GM23338 (cell line): ENCODE measurements at regions not wholly inside any gene's neighbourhood (a gene's known extent, or its start where the extent isn't known, plus 50 kb on each side); places are given as distances from the start of the nearest gene placed in this dataset.

Experiments used
- ATAC-seq: fragments of 200-7000 bp; cut with Tn5 transposase; 3 replicates; pipeline ENCODE4 v1.9.1; 2020
- DNase-seq: peaks from one replicate; pipeline ENCODE4 v3.0.0-alpha.2; 2015; ENCODE audit warnings: low spot score
- H2AFZ ChIP-seq: fragments of 200-600 bp; sonication (generic); 2 replicates; pipeline ENCODE4 v1.8.0; 2016; ENCODE audit warnings: antibody characterized with exemption, mild to moderate bottlenecking, moderate library complexity
- H3F3A ChIP-seq: fragments of 200-600 bp; sonication (generic); replicated peaks from 2 replicates; pipeline ENCODE4 v1.8.0; 2017; ENCODE audit warnings: antibody characterized with exemption, mixed run types, low read depth
- H3K27ac ChIP-seq: fragments of 200-600 bp; sonication (generic); 2 replicates; pipeline ENCODE4 v1.6.1; 2016; ENCODE audit warnings: low read depth
- H3K27me3 ChIP-seq: fragments of 200-600 bp; sonication (generic); 2 replicates; pipeline ENCODE4 v1.8.0; 2016; ENCODE audit warnings: mild to moderate bottlenecking, mixed run types, moderate library complexity; ENCODE audit not compliant: insufficient read depth
- H3K36me3 ChIP-seq: fragments of 200-600 bp; sonication (generic); 2 replicates; pipeline ENCODE4 v1.8.0; 2016; ENCODE audit warnings: mild to moderate bottlenecking; ENCODE audit not compliant: insufficient read depth
- H3K4me1 ChIP-seq: fragments of 200-600 bp; sonication (generic); 2 replicates; pipeline ENCODE4 v1.8.0; 2016; ENCODE audit warnings: mild to moderate bottlenecking, moderate library complexity; ENCODE audit not compliant: insufficient read depth
- H3K4me2 ChIP-seq: fragments of 200-600 bp; sonication (generic); 2 replicates; pipeline ENCODE4 v1.7.1; 2017; ENCODE audit warnings: mixed run types
- H3K4me3 ChIP-seq: fragments of 200-600 bp; sonication (generic); 2 replicates; pipeline ENCODE4 v1.6.1; 2016; ENCODE audit warnings: mixed run types
- H3K79me2 ChIP-seq: fragments of 200-600 bp; sonication (generic); replicated peaks from 2 replicates; pipeline ENCODE4 v1.8.0; 2017; ENCODE audit warnings: mild to moderate bottlenecking; ENCODE audit not compliant: insufficient read depth
- H3K9me2 ChIP-seq: fragments of 200-600 bp; sonication (generic); 2 replicates; pipeline ENCODE4 v1.8.0; 2017; ENCODE audit not compliant: insufficient read depth
- H4K20me1 ChIP-seq: fragments of 200-600 bp; sonication (generic); replicated peaks from 2 replicates; pipeline ENCODE4 v1.8.0; 2017; ENCODE audit warnings: mild to moderate bottlenecking; ENCODE audit not compliant: insufficient read depth
- H3K27ac Mint-ChIP-seq: 2 replicates; pipeline ENCODE4 v1.8.0; 2020; ENCODE audit warnings: inconsistent platforms, mild to moderate bottlenecking, moderate library complexity, mixed read lengths
- H3K27me3 Mint-ChIP-seq: 3 replicates; pipeline ENCODE4 v1.8.0; 2022; ENCODE audit warnings: low read depth, mild to moderate bottlenecking, moderate library complexity, mixed read lengths, inconsistent platforms; ENCODE audit not compliant: insufficient read depth, poor library complexity
- H3K36me3 Mint-ChIP-seq: 3 replicates; pipeline ENCODE4 v1.8.0; 2021; ENCODE audit warnings: low read depth, mild to moderate bottlenecking, inconsistent platforms, moderate library complexity, mixed read lengths
- H3K4me1 Mint-ChIP-seq: 3 replicates; pipeline ENCODE4 v1.8.0; 2020; ENCODE audit warnings: mild to moderate bottlenecking, inconsistent platforms, mixed read lengths
- H3K4me3 Mint-ChIP-seq: 3 replicates; pipeline ENCODE4 v1.8.0; 2021; ENCODE audit warnings: moderate library complexity, mild to moderate bottlenecking, inconsistent platforms, mixed read lengths
- H3K9me3 Mint-ChIP-seq: 3 replicates; pipeline ENCODE4 v1.8.0; 2020; ENCODE audit warnings: moderate library complexity, mild to moderate bottlenecking, inconsistent platforms, mixed read lengths
- CTCF ChIP-seq, 2 experiments: fragments of 200-600 bp in 1 of 2; sonication (generic) in 1 of 2; conservative IDR thresholded peaks; 2 replicates each; pipeline versions ENCODE4 v1.5.1 to v1.6.1; 2016 to 2017; ENCODE audit warnings: antibody characterized with exemption in 2 of 2, low read depth in 2 of 2, mild to moderate bottlenecking in 2 of 2, moderate library complexity in 1 of 2
- EZH2 ChIP-seq: fragments of 200-600 bp; sonication (generic); IDR thresholded peaks from one replicate; pipeline ENCODE4 v1.8.0; 2017; ENCODE audit warnings: antibody characterized with exemption, mild to moderate bottlenecking, low read depth; ENCODE audit not compliant: unreplicated experiment
- JUNB ChIP-seq: IDR thresholded peaks from one replicate; pipeline ENCODE4 v1.6.1; 2016; ENCODE audit warnings: antibody characterized with exemption; ENCODE audit not compliant: unreplicated experiment
- NANOG ChIP-seq: IDR thresholded peaks from 2 replicates; pipeline ENCODE4 v1.6.1; 2016; ENCODE audit warnings: antibody characterized with exemption, borderline replicate concordance
- STAT1 ChIP-seq: IDR thresholded peaks from one replicate; pipeline ENCODE4 v1.6.1; 2016; ENCODE audit warnings: antibody characterized with exemption; ENCODE audit not compliant: unreplicated experiment
- TF ChIP-seq, protein P1 (sequence below): IDR thresholded peaks from 2 replicates; pipeline ENCODE4 v1.6.1; 2016; ENCODE audit warnings: antibody characterized with exemption
- TF ChIP-seq, protein P2 (sequence below): fragments of 250-450 bp; sonication (Bioruptor Pico); IDR thresholded peaks from 2 replicates; pipeline ENCODE4 v1.5.0; 2020; ENCODE audit warnings: mild to moderate bottlenecking, moderate library complexity

- TF ChIP-seq CTCF (conservative IDR thresholded peaks at IDR 0.05; ENCODE audit: low read depth in 2 of 2) = no peak
- TF ChIP-seq, protein P1, sequence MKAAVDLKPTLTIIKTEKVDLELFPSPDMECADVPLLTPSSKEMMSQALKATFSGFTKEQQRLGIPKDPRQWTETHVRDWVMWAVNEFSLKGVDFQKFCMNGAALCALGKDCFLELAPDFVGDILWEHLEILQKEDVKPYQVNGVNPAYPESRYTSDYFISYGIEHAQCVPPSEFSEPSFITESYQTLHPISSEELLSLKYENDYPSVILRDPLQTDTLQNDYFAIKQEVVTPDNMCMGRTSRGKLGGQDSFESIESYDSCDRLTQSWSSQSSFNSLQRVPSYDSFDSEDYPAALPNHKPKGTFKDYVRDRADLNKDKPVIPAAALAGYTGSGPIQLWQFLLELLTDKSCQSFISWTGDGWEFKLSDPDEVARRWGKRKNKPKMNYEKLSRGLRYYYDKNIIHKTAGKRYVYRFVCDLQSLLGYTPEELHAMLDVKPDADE = no peak
These were observed 795.3 kb downstream of the VRK1 start (continued) for GRCh38 chr14:97592341-97592980.

- H3K27me3 Mint-ChIP-seq = peaks cover 1% of the 10 kb centered on the region
- no peak overlapping the region for H3K27ac Mint-ChIP-seq
- no peak overlapping the region for H3K27ac ChIP-seq
- H3K4me1 ChIP-seq = no peaks in the 10 kb centered on the region
- H3K9me2 ChIP-seq = no peaks in the 10 kb centered on the region
- no peak for ATAC-seq
- no peaks in the 10 kb centered on the region for H3K4me1 Mint-ChIP-seq
- no peaks in the 10 kb centered on the region for H3K27me3 ChIP-seq
- TF ChIP-seq NANOG = no peak
- TF ChIP-seq JUNB = no peak
- TF ChIP-seq STAT1 = no peak
- TF ChIP-seq, protein P2, sequence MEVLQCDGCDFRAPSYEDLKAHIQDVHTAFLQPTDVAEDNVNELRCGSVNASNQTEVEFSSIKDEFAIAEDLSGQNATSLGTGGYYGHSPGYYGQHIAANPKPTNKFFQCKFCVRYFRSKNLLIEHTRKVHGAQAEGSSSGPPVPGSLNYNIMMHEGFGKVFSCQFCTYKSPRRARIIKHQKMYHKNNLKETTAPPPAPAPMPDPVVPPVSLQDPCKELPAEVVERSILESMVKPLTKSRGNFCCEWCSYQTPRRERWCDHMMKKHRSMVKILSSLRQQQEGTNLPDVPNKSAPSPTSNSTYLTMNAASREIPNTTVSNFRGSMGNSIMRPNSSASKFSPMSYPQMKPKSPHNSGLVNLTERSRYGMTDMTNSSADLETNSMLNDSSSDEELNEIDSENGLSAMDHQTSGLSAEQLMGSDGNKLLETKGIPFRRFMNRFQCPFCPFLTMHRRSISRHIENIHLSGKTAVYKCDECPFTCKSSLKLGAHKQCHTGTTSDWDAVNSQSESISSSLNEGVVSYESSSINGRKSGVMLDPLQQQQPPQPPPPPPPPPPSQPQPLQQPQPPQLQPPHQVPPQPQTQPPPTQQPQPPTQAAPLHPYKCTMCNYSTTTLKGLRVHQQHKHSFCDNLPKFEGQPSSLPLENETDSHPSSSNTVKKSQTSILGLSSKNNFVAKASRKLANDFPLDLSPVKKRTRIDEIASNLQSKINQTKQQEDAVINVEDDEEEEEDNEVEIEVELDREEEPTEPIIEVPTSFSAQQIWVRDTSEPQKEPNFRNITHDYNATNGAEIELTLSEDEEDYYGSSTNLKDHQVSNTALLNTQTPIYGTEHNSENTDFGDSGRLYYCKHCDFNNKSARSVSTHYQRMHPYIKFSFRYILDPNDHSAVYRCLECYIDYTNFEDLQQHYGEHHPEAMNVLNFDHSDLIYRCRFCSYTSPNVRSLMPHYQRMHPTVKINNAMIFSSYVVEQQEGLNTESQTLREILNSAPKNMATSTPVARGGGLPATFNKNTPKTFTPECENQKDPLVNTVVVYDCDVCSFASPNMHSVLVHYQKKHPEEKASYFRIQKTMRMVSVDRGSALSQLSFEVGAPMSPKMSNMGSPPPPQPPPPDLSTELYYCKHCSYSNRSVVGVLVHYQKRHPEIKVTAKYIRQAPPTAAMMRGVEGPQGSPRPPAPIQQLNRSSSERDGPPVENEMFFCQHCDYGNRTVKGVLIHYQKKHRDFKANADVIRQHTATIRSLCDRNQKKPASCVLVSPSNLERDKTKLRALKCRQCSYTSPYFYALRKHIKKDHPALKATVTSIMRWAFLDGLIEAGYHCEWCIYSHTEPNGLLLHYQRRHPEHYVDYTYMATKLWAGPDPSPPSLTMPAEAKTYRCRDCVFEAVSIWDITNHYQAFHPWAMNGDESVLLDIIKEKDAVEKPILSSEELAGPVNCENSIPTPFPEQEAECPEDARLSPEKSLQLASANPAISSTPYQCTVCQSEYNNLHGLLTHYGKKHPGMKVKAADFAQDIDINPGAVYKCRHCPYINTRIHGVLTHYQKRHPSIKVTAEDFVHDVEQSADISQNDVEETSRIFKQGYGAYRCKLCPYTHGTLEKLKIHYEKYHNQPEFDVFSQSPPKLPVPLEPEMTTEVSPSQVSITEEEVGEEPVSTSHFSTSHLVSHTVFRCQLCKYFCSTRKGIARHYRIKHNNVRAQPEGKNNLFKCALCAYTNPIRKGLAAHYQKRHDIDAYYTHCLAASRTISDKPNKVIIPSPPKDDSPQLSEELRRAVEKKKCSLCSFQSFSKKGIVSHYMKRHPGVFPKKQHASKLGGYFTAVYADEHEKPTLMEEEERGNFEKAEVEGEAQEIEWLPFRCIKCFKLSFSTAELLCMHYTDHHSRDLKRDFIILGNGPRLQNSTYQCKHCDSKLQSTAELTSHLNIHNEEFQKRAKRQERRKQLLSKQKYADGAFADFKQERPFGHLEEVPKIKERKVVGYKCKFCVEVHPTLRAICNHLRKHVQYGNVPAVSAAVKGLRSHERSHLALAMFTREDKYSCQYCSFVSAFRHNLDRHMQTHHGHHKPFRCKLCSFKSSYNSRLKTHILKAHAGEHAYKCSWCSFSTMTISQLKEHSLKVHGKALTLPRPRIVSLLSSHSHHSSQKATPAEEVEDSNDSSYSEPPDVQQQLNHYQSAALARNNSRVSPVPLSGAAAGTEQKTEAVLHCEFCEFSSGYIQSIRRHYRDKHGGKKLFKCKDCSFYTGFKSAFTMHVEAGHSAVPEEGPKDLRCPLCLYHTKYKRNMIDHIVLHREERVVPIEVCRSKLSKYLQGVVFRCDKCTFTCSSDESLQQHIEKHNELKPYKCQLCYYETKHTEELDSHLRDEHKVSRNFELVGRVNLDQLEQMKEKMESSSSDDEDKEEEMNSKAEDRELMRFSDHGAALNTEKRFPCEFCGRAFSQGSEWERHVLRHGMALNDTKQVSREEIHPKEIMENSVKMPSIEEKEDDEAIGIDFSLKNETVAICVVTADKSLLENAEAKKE (CRISPR knock-in tag) = no peak
- TF ChIP-seq EZH2 = no peak
- no peak overlapping the region for H3K4me2 ChIP-seq
- no peak overlapping the region for H3K4me3 Mint-ChIP-seq
- no peaks in the 10 kb centered on the region for H4K20me1 ChIP-seq
- no peaks in the 10 kb centered on the region for H3F3A ChIP-seq
- no peak overlapping the region; the same call in 1 of the 2 replicates for H2AFZ ChIP-seq
- no peak overlapping the region for H3K4me3 ChIP-seq
- no peaks in the 10 kb centered on the region for H3K9me3 Mint-ChIP-seq
- no peaks in the 10 kb centered on the region; the same call in 2 of the 3 replicates for H3K36me3 Mint-ChIP-seq
- H3K79me2 ChIP-seq = no peaks in the 10 kb centered on the region
- no peak for DNase-seq
- H3K36me3 ChIP-seq = no peaks in the 10 kb centered on the region
These were observed 797.1 kb downstream of the VRK1 start for GRCh38 chr14:97594306-97594705.
